ENCODE measurements at regions not wholly inside any gene's neighbourhood (a gene's known extent, or its start where the extent isn't known, plus 50 kb on each side); places are given as distances from the start of the nearest gene placed in this dataset.

DNA sequence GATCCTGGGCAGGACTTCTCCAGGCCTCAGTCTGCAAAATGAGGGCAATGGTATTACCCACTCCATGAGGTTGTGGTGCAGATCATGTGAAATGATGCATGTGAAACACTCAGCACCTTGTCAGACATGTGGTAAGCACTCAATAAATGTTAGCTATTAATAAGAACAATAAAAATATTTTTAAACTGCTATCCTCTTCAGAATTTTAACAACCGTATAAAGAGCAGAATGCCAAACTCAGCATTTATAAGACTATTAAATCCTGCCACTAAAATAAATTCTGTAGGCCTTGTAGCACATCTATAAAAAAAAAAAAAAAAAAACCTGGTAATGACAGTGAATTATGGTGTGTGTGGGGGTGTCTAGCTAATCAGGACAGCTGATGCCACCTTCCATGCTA lies 213.9 kb upstream of the UMPS start:
- Histone ChIP-seq H3K79me2 (ENCODE audit: insufficient read depth, low read depth) (no peaks in the 10 kb centered on the region), H3K9ac (no peak overlapping the region), H3K27me3 (ENCODE audit: insufficient read depth, low read depth) (no peaks in the 10 kb centered on the region), H3K36me3 (ENCODE audit: insufficient read depth) (no peaks in the 10 kb centered on the region), H3K4me3 (IDR thresholded peaks at IDR 0.05; ENCODE audit: insufficient read depth, low read depth, low read length) (no peak overlapping the region), H2AFZ (ENCODE audit: low read depth) (no peak overlapping the region), H4K20me1 (ENCODE audit: insufficient read depth) (no peaks in the 10 kb centered on the region), H3K4me2 (no peak overlapping the region), H3K27ac (no peak overlapping the region), H3K4me1 (ENCODE audit: low read depth, poor library complexity, severe bottlenecking) (no peaks in the 10 kb centered on the region)
- TF ChIP-seq, protein P1, sequence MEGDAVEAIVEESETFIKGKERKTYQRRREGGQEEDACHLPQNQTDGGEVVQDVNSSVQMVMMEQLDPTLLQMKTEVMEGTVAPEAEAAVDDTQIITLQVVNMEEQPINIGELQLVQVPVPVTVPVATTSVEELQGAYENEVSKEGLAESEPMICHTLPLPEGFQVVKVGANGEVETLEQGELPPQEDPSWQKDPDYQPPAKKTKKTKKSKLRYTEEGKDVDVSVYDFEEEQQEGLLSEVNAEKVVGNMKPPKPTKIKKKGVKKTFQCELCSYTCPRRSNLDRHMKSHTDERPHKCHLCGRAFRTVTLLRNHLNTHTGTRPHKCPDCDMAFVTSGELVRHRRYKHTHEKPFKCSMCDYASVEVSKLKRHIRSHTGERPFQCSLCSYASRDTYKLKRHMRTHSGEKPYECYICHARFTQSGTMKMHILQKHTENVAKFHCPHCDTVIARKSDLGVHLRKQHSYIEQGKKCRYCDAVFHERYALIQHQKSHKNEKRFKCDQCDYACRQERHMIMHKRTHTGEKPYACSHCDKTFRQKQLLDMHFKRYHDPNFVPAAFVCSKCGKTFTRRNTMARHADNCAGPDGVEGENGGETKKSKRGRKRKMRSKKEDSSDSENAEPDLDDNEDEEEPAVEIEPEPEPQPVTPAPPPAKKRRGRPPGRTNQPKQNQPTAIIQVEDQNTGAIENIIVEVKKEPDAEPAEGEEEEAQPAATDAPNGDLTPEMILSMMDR (conservative IDR thresholded peaks at IDR 0.05; ENCODE audit: low read depth, low read length) = no peak

DNA sequence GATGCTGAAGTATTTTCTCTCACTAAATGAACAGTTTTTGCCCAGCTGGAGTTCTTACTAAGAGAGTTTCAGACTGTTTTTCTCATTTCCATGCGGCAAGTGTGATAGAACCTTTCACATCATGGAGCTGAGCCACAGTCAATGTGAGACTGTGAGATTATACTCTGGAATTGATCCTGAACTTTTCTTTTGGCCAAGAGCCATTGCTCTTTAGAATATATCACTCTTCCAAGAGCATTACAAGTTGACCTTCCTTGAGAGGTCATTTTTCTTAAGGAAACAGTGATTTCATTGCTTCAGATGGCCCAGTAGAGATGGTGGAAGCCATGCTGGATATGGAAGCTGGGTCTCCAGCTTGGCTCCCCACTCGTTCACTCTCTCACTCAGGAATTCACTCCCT lies 212.9 kb upstream of the UMPS start:
- no peaks in the 10 kb centered on the region for H3K79me2 ChIP-seq (ENCODE audit: insufficient read depth, low read depth)
- H4K20me1 ChIP-seq (ENCODE audit: insufficient read depth) = no peaks in the 10 kb centered on the region
- no peak overlapping the region for H3K27ac ChIP-seq
- H3K36me3 ChIP-seq (ENCODE audit: insufficient read depth) = no peaks in the 10 kb centered on the region
- H2AFZ ChIP-seq (ENCODE audit: low read depth) = no peak overlapping the region
- no peak overlapping the region for H3K4me2 ChIP-seq
- H3K4me1 ChIP-seq (ENCODE audit: low read depth, poor library complexity, severe bottlenecking) = no peaks in the 10 kb centered on the region
- H3K9ac ChIP-seq = no peak overlapping the region
- no peaks in the 10 kb centered on the region for H3K27me3 ChIP-seq (ENCODE audit: insufficient read depth, low read depth)
- TF ChIP-seq, protein P1 (conservative IDR thresholded peaks at IDR 0.05; ENCODE audit: low read depth, low read length) = no peak
- no peak overlapping the region for H3K4me3 ChIP-seq (IDR thresholded peaks at IDR 0.05; ENCODE audit: insufficient read depth, low read depth, low read length)

DNA sequence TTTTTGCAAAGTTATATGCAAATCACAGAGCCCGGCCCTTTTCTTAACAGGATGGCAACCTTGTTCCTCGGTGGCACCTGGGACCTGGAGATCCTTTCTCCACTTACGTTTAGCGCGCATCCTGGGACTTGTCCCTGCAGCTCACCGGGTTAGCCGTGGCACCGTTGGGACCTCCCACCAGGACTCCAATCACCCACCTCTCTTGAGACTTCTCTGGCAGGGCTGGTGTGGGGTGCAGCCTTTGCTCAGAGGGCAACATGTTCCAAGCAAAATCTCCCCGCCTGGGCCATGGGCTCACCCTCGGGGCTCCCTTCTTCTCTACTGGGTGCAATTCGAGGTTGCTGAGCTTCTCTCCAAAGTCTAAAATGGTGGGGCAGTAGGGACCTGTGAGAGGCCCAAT lies 211.9 kb upstream of the UMPS start:
- Histone ChIP-seq H4K20me1 (ENCODE audit: insufficient read depth) (no peaks in the 10 kb centered on the region), H3K9ac (no peak overlapping the region), H3K4me2 (no peak overlapping the region), H3K27me3 (ENCODE audit: insufficient read depth, low read depth) (no peaks in the 10 kb centered on the region), H3K79me2 (ENCODE audit: insufficient read depth, low read depth) (no peaks in the 10 kb centered on the region), H3K36me3 (ENCODE audit: insufficient read depth) (no peaks in the 10 kb centered on the region), H3K27ac (no peak overlapping the region), H2AFZ (ENCODE audit: low read depth) (no peak overlapping the region), H3K4me3 (IDR thresholded peaks at IDR 0.05; ENCODE audit: insufficient read depth, low read depth, low read length) (no peak overlapping the region), H3K4me1 (ENCODE audit: low read depth, poor library complexity, severe bottlenecking) (no peaks in the 10 kb centered on the region)
- TF ChIP-seq, protein P1 (conservative IDR thresholded peaks at IDR 0.05; ENCODE audit: low read depth, low read length) = no peak

DNA sequence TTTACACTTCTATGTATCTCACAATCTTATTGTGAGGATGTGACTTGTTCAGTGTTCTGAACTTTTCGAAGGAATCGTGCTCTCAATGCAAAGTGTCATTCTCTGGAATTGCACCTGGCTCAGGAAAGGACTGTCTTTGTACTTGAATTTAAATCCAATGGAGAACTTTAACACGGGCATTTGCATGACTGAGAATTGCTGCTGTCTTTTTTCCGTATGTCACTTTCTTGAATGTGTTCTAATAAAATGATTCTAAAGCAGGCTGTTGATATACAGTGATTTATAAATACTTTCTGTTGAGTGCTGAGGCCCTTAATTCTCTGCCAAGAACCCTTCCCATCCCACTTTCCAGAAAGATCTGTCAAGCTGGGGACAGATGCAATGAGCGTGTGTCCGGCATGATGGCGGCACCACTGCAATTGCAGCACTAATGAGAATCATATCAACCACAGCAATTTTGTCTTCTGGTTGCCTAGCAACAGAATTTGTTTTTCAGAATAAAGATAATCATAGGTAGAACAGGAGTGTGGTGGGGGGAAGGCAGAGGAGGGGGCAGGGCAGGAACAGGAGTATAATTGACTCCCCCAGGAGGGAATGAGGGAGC lies 210.6 kb upstream of the UMPS start:
- no peaks in the 10 kb centered on the region for H3K4me1 ChIP-seq (ENCODE audit: low read depth, poor library complexity, severe bottlenecking)
- no peak overlapping the region for H3K4me2 ChIP-seq
- no peaks in the 10 kb centered on the region for H4K20me1 ChIP-seq (ENCODE audit: insufficient read depth)
- no peak overlapping the region for H3K4me3 ChIP-seq (IDR thresholded peaks at IDR 0.05; ENCODE audit: insufficient read depth, low read depth, low read length)
- TF ChIP-seq, protein P1 (conservative IDR thresholded peaks at IDR 0.05; ENCODE audit: low read depth, low read length) = no peak
- no peaks in the 10 kb centered on the region for H3K79me2 ChIP-seq (ENCODE audit: insufficient read depth, low read depth)
- no peaks in the 10 kb centered on the region for H3K36me3 ChIP-seq (ENCODE audit: insufficient read depth)
- H3K27me3 ChIP-seq (ENCODE audit: insufficient read depth, low read depth) = no peaks in the 10 kb centered on the region
- H3K27ac ChIP-seq = no peak overlapping the region
- H3K9ac ChIP-seq = no peak overlapping the region
- H2AFZ ChIP-seq (ENCODE audit: low read depth) = no peak overlapping the region

Data from KMS-11 (cell line).